ENCODE measurements at regions not wholly inside any gene's neighbourhood (a gene's known extent, or its start where the extent isn't known, plus 50 kb on each side); places are given as distances from the start of the nearest gene placed in this dataset.

DNA sequence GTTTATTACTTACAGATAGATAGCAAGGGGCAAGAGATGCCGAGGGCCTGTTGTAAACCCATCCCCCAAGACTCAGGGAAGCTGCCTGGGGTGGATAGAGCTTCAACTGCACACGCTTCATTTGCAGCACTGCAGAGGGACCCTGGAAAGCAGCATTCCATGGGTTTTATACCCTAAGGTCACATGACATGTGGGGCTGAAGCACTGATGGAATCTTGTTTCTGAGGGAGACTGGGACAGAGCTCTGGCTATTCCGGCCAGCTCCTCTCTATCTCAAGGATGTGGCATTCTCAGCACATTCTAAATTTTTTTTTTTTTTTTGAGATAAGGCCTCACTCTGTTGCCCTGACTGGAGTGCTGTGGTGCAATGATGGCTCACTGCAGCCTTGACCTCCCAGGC, 300.1 kb downstream of the MYCN start:
- no peak for TF ChIP-seq POLR2A (IDR thresholded peaks at IDR 0.05)
- TF ChIP-seq, protein P1, sequence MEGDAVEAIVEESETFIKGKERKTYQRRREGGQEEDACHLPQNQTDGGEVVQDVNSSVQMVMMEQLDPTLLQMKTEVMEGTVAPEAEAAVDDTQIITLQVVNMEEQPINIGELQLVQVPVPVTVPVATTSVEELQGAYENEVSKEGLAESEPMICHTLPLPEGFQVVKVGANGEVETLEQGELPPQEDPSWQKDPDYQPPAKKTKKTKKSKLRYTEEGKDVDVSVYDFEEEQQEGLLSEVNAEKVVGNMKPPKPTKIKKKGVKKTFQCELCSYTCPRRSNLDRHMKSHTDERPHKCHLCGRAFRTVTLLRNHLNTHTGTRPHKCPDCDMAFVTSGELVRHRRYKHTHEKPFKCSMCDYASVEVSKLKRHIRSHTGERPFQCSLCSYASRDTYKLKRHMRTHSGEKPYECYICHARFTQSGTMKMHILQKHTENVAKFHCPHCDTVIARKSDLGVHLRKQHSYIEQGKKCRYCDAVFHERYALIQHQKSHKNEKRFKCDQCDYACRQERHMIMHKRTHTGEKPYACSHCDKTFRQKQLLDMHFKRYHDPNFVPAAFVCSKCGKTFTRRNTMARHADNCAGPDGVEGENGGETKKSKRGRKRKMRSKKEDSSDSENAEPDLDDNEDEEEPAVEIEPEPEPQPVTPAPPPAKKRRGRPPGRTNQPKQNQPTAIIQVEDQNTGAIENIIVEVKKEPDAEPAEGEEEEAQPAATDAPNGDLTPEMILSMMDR (IDR thresholded peaks at IDR 0.05) = no peak

All from thyroid gland (tissue), 4 donors.